GM23338 (cell line): ENCODE measurements at regions not wholly inside any gene's neighbourhood (a gene's known extent, or its start where the extent isn't known, plus 50 kb on each side); places are given as distances from the start of the nearest gene placed in this dataset.
A peak's percentile ranks its signal among the peaks of the same experiment; 100 is the strongest.

Source experiments
- CREB1 ChIP-seq: fragments of 250-450 bp; sonication (Bioruptor Pico); IDR thresholded peaks from 2 replicates; pipeline ENCODE4 v1.5.0; 2020; ENCODE audit warnings: low read depth, mild to moderate bottlenecking, moderate library complexity
- CTCF ChIP-seq, 2 experiments: fragments of 200-600 bp in 1 of 2; sonication (generic) in 1 of 2; conservative IDR thresholded peaks; 2 replicates each; pipeline versions ENCODE4 v1.5.1 to v1.6.1; 2016 to 2017; ENCODE audit warnings: antibody characterized with exemption in 2 of 2, low read depth in 2 of 2, mild to moderate bottlenecking in 2 of 2, moderate library complexity in 1 of 2
- EZH2 ChIP-seq: fragments of 200-600 bp; sonication (generic); IDR thresholded peaks from one replicate; pipeline ENCODE4 v1.8.0; 2017; ENCODE audit warnings: antibody characterized with exemption, mild to moderate bottlenecking, low read depth; ENCODE audit not compliant: unreplicated experiment
- REST ChIP-seq: IDR thresholded peaks from one replicate; pipeline ENCODE4 v1.6.1; 2018; ENCODE audit warnings: antibody characterized with exemption; ENCODE audit not compliant: unreplicated experiment
- ZNF114 ChIP-seq: fragments of 250-450 bp; sonication (Bioruptor Pico); IDR thresholded peaks from 2 replicates; pipeline ENCODE4 v1.5.0; 2020; ENCODE audit warnings: mild to moderate bottlenecking, moderate library complexity
- ZNF331 ChIP-seq: fragments of 250-450 bp; sonication (Bioruptor Pico); IDR thresholded peaks from 2 replicates; pipeline ENCODE4 v1.5.0; 2020; ENCODE audit warnings: low read depth, mild to moderate bottlenecking, moderate library complexity
- TF ChIP-seq, protein P1 (sequence below): IDR thresholded peaks from 2 replicates; pipeline ENCODE4 v1.6.1; 2016; ENCODE audit warnings: antibody characterized with exemption

- TF ChIP-seq CTCF (conservative IDR thresholded peaks at IDR 0.05; ENCODE audit: low read depth in 2 of 2) (peak; percentile 90 to 99), ZNF331 (CRISPR knock-in tag) (no peak), REST (no peak), EZH2 (no peak), CREB1 (no peak), ZNF114 (CRISPR knock-in tag) (no peak)
- TF ChIP-seq, protein P1, sequence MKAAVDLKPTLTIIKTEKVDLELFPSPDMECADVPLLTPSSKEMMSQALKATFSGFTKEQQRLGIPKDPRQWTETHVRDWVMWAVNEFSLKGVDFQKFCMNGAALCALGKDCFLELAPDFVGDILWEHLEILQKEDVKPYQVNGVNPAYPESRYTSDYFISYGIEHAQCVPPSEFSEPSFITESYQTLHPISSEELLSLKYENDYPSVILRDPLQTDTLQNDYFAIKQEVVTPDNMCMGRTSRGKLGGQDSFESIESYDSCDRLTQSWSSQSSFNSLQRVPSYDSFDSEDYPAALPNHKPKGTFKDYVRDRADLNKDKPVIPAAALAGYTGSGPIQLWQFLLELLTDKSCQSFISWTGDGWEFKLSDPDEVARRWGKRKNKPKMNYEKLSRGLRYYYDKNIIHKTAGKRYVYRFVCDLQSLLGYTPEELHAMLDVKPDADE: no peak
Observed at GRCh38 chr1:29379443-29380073, 143.2 kb downstream of the PTPRU start.
